ENCODE measurements at regions not wholly inside any gene's neighbourhood (a gene's known extent, or its start where the extent isn't known, plus 50 kb on each side); places are given as distances from the start of the nearest gene placed in this dataset.

- FAIRE-seq: peak; percentile 38
Observed at GRCh38 chr1:25100151-25100833, 132.0 kb downstream of the SYF2 start.

GRCh38 chr1:25099343-25099951, 132.9 kb downstream of the SYF2 start:
- no peak for DNase-seq (ENCODE audit: insufficient read length)
- no peak for TF ChIP-seq POLR2AphosphoS5 (IDR thresholded peaks at IDR 0.05; ENCODE audit: low read depth, low read length)
- no peak for TF ChIP-seq TAF1 (IDR thresholded peaks at IDR 0.05; ENCODE audit: borderline replicate concordance, low read depth, low read length)
- TF ChIP-seq POLR2A (IDR thresholded peaks at IDR 0.05; ENCODE audit: low read depth, low read length): no peak
- peak; percentile 85 for FAIRE-seq

More at GRCh38 chr1:25100151-25100833, 132.0 kb downstream of the SYF2 start:
- no peak for TF ChIP-seq POLR2AphosphoS5 (IDR thresholded peaks at IDR 0.05; ENCODE audit: low read depth, low read length)
- no peak for TF ChIP-seq TAF1 (IDR thresholded peaks at IDR 0.05; ENCODE audit: borderline replicate concordance, low read depth, low read length)
- no peak for TF ChIP-seq POLR2A (IDR thresholded peaks at IDR 0.05; ENCODE audit: low read depth, low read length)
- DNase-seq (ENCODE audit: insufficient read length): no peak

- FAIRE-seq (no peak), DNase-seq (ENCODE audit: insufficient read length) (no peak)
- no peak for TF ChIP-seq POLR2A (IDR thresholded peaks at IDR 0.05; ENCODE audit: low read depth, low read length)
- TF ChIP-seq TAF1 (IDR thresholded peaks at IDR 0.05; ENCODE audit: borderline replicate concordance, low read depth, low read length): no peak
- TF ChIP-seq POLR2AphosphoS5 (IDR thresholded peaks at IDR 0.05; ENCODE audit: low read depth, low read length): no peak
Observed at GRCh38 chr1:25098717-25099116, 133.6 kb downstream of the SYF2 start.

- FAIRE-seq (peak; percentile 78), DNase-seq (ENCODE audit: insufficient read length) (no peak)
- TF ChIP-seq POLR2A (IDR thresholded peaks at IDR 0.05; ENCODE audit: low read depth, low read length) (no peak), POLR2AphosphoS5 (IDR thresholded peaks at IDR 0.05; ENCODE audit: low read depth, low read length) (no peak), TAF1 (IDR thresholded peaks at IDR 0.05; ENCODE audit: borderline replicate concordance, low read depth, low read length) (no peak)
Observed at GRCh38 chr1:25096307-25097150, 135.8 kb downstream of the SYF2 start.

GRCh38 chr1:25095635-25096200, 136.6 kb downstream of the SYF2 start:
- no peak; the same call in 1 of the 2 replicates for TF ChIP-seq POLR2A (IDR thresholded peaks at IDR 0.05; ENCODE audit: low read depth, low read length)
- TF ChIP-seq TAF1 (IDR thresholded peaks at IDR 0.05; ENCODE audit: borderline replicate concordance, low read depth, low read length): no peak
- no peak for TF ChIP-seq POLR2AphosphoS5 (IDR thresholded peaks at IDR 0.05; ENCODE audit: low read depth, low read length)
- FAIRE-seq (no peak), DNase-seq (ENCODE audit: insufficient read length) (no peak)

- TF ChIP-seq TAF1 (IDR thresholded peaks at IDR 0.05; ENCODE audit: borderline replicate concordance, low read depth, low read length) (no peak), POLR2AphosphoS5 (IDR thresholded peaks at IDR 0.05; ENCODE audit: low read depth, low read length) (no peak), POLR2A (IDR thresholded peaks at IDR 0.05; ENCODE audit: low read depth, low read length) (no peak)
- FAIRE-seq (peak; percentile 81), DNase-seq (ENCODE audit: insufficient read length) (no peak)
Observed at GRCh38 chr1:25094995-25095394, 137.3 kb downstream of the SYF2 start.

GRCh38 chr1:25094229-25094628, 138.1 kb downstream of the SYF2 start:
- TF ChIP-seq POLR2AphosphoS5 (IDR thresholded peaks at IDR 0.05; ENCODE audit: low read depth, low read length) (no peak), POLR2A (IDR thresholded peaks at IDR 0.05; ENCODE audit: low read depth, low read length) (no peak), TAF1 (IDR thresholded peaks at IDR 0.05; ENCODE audit: borderline replicate concordance, low read depth, low read length) (no peak)

GRCh38 chr1:25091658-25092057, 140.6 kb downstream of the SYF2 start:
- no peak for FAIRE-seq
- no peak for TF ChIP-seq TAF1 (IDR thresholded peaks at IDR 0.05; ENCODE audit: borderline replicate concordance, low read depth, low read length)
- no peak for TF ChIP-seq POLR2A (IDR thresholded peaks at IDR 0.05; ENCODE audit: low read depth, low read length)
- TF ChIP-seq POLR2AphosphoS5 (IDR thresholded peaks at IDR 0.05; ENCODE audit: low read depth, low read length): no peak

More at GRCh38 chr1:25094229-25094628, 138.1 kb downstream of the SYF2 start:
- FAIRE-seq (no peak), DNase-seq (ENCODE audit: insufficient read length) (no peak)

GRCh38 chr1:25090707-25091422, 141.4 kb downstream of the SYF2 start:
- FAIRE-seq (no peak), DNase-seq (ENCODE audit: insufficient read length) (no peak)
- TF ChIP-seq TAF1 (IDR thresholded peaks at IDR 0.05; ENCODE audit: borderline replicate concordance, low read depth, low read length) (no peak), POLR2A (IDR thresholded peaks at IDR 0.05; ENCODE audit: low read depth, low read length) (no peak)

More at GRCh38 chr1:25091658-25092057, 140.6 kb downstream of the SYF2 start:
- no peak for DNase-seq (ENCODE audit: insufficient read length)

- DNase-seq (ENCODE audit: insufficient read length) (no peak), FAIRE-seq (no peak)
- TF ChIP-seq POLR2A (IDR thresholded peaks at IDR 0.05; ENCODE audit: low read depth, low read length) (no peak), TAF1 (IDR thresholded peaks at IDR 0.05; ENCODE audit: borderline replicate concordance, low read depth, low read length) (no peak), POLR2AphosphoS5 (IDR thresholded peaks at IDR 0.05; ENCODE audit: low read depth, low read length) (no peak)
Observed at GRCh38 chr1:25089772-25090171, 142.5 kb downstream of the SYF2 start.

Data from GM12892 (cell line).